HG03175 (cell line): ENCODE measurements at regions not wholly inside any gene's neighbourhood (a gene's known extent, or its start where the extent isn't known, plus 50 kb on each side); places are given as distances from the start of the nearest gene placed in this dataset.

Experiments
- ATAC-seq: cut with Tn5 transposase; IDR thresholded peaks from one replicate; pipeline ENCODE4 v1.9.1; 2021; ENCODE audit warnings: mild to moderate bottlenecking, moderate library complexity; ENCODE audit not compliant: unreplicated experiment

GRCh38 chr4:152037435-152037834 is 276.6 kb upstream of the GATB start:
- ATAC-seq = no peak

GRCh38 chr4:152033621-152034020 is 272.8 kb upstream of the GATB start:
- ATAC-seq = no peak

- ATAC-seq = no peak
Measured at GRCh38 chr4:152032722-152033131, 271.9 kb upstream of the GATB start.

DNA sequence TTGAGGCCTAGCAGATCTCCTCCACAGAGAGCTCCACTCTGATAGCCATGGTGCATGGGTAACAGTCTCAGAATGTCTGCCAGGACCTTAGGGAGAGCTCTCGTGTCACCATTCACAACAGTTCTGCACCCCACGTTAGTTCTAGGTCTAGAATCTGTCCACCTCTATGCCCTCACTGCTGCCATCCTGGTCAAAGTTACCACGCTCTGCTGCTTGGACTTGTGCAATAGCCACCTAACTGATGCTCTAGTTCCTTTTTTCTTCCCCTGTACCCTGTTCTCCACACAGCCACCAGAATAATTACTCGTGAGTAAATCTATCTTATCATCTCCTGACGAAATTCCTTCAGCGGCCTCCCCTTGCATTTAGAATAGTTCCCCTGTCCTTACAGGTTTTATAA is 268.8 kb upstream of the GATB start:
- no peak for ATAC-seq

GRCh38 chr4:152028131-152028530 is 267.3 kb upstream of the GATB start:
- ATAC-seq = no peak

- ATAC-seq = no peak
Measured at GRCh38 chr4:152024881-152025280, 264.1 kb upstream of the GATB start.

GRCh38 chr4:152023674-152024073 is 262.9 kb upstream of the GATB start:
- ATAC-seq = no peak

- no peak for ATAC-seq
Measured at GRCh38 chr4:152022543-152022942, 261.7 kb upstream of the GATB start.

GRCh38 chr4:152021788-152022438 is 261.1 kb upstream of the GATB start:
- no peak for ATAC-seq

- ATAC-seq = no peak
Measured at GRCh38 chr4:152020073-152020472, 259.3 kb upstream of the GATB start.

DNA sequence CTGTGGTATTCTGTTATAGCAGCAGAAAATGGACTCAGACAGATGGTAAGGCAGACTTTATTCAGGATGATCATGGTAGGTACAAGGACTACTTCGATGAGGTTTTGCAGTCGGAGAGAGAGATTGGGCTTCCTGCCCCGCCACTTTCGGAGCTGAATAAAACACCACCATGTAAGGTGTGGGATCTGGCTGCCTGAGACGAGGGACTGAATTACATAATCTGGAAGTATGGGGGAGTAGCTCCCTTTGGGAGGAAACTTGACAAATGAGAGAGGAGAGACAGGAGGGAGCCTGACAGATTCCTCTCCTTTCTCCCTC is 255.5 kb upstream of the GATB start:
- no peak for ATAC-seq

DNA sequence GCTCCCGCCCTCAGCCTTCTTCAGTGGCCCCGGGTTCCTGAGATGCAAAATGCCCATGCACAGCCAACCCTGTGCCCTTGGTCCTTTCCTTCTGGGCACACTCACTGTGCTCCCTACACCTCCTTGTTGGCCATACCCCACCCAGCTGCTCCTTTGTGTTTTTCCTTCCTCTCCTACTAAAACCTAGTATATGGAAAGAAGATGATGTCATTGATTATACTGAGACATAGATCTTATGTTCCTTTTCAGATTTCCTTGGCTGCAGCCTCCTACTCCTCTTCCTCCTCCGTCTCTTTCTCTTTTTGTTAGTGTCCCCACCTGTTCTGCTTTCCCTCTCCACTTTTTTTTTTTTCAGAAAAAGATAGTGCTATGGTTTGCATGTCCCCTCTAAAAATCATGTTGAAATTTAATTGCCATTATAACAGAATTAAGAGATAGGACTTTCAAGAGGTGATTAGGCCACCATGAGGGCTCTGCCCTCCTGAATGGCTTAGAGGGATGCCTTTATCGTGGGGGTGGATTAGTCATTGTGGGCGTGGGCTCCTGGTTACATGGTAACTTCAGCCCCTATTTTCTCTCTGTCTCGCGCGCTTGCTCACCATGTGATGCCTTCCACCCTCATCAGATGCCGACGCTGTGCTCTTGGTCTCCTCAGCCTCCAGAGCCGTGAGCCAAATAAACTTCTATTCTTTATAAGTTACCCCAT is 254.9 kb upstream of the GATB start:
- ATAC-seq = no peak

- peak; percentile 86 for ATAC-seq
Measured at GRCh38 chr4:152014280-152014679, 253.5 kb upstream of the GATB start.

GRCh38 chr4:152011469-152011868 is 250.7 kb upstream of the GATB start:
- ATAC-seq = no peak

- ATAC-seq = no peak
Measured at GRCh38 chr4:152010710-152011079, 249.9 kb upstream of the GATB start.

DNA sequence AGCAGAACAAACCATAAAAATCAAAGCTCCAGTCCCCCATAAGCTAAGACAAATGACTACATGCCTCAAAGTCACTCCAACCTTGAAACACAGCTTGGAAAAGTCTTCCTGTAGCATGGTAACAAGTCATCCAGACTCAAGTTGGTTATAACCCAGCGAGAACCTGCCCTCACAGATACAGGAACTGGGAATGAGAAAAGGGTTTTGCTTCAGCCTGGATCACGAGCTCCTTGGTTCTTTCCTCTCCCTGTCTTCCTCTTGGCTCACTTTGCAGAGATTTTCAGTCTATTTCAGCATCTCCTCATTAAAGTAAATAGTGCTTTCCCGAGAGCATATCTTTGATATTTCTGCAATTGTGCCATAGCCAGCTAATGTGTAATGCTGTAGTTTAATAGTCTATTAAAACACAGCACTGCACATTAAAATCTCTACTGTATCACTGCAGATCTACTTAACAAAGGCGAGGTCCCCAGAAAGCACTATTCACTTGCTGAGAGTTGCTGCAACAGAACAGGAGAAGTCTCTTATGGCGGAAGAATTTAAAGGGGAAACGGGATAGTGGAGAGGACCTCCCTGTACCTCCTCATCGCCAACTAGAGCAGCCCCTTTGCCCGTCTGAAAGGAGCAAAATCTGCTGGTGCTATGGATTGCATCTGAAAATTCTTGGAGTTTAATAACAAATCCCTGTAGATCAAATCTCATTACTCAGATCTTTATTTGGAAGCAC is 249.3 kb upstream of the GATB start:
- no peak for ATAC-seq

GRCh38 chr4:152009031-152009670 is 248.3 kb upstream of the GATB start:
- no peak for ATAC-seq

DNA sequence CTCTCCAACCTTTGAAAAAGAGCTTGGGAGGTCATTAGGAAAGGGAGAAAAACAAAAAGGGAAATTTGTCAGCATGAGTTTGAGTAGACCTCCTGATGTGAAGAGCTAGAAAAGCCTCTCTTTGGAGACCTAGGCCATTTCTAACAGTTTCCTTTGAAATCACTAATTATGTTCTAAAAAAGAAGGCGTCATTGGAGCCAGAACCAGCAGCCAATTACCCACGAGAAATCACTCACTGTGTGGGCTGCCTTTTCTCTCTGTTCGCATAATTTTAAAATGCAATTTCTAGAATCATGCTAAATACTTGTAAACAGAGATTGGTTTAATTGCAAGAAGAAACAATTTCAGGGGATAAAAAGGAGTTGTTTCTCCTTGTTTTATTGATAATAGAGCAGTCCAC is 246.3 kb upstream of the GATB start:
- no peak for ATAC-seq

GRCh38 chr4:152004801-152005200 is 244.0 kb upstream of the GATB start:
- no peak for ATAC-seq

- no peak for ATAC-seq
Measured at GRCh38 chr4:152000518-152000917, 239.7 kb upstream of the GATB start.

- ATAC-seq = no peak
Measured at GRCh38 chr4:151998723-151999122, 237.9 kb upstream of the GATB start.

DNA sequence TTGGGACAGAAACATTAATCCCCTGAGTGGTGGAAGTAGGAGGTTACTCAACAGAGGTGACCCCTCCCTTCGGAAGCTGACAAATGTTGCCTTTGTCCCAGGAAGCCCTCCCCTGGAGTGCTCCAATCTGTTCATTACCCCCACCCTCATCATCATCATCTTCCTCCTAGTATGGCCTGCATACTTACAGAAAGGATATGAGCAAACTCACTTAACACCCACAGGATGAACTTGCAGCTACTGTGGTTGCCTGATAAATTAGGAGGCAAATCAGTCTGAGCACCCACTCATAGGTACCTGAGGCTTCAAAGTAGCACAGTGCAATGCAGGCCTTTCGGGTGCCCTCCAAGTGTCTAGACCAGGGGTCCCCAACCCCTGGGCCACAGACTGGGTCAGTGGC is 236.7 kb upstream of the GATB start:
- no peak for ATAC-seq
